ENCODE measurements at regions not wholly inside any gene's neighbourhood (a gene's known extent, or its start where the extent isn't known, plus 50 kb on each side); places are given as distances from the start of the nearest gene placed in this dataset.

GRCh38 chr21:35633501-35633900 lies 426.8 kb downstream of the SETD4 start:
- TF ChIP-seq CTCF (IDR thresholded peaks at IDR 0.05) = no peak
- TF ChIP-seq POLR2A (IDR thresholded peaks at IDR 0.05) = no peak

Data from adrenal gland (tissue), 5 donors.